Prostate gland (tissue), 2 donors: ENCODE measurements at regions not wholly inside any gene's neighbourhood (a gene's known extent, or its start where the extent isn't known, plus 50 kb on each side); places are given as distances from the start of the nearest gene placed in this dataset.

Experiments
- DNase-seq: peaks from one replicate; pipeline ENCODE4 v3.0.0-alpha.2; 2019; ENCODE audit warnings: low spot score
- H3K27ac ChIP-seq, 2 donors: fragments of 200-600 bp; sonication (generic); 2 replicates each; pipeline ENCODE4 v1.5.1; 2017 to 2019
- H3K27me3 ChIP-seq: fragments of 200-600 bp; sonication (generic); replicated peaks from 2 replicates; pipeline ENCODE4 v1.5.1; 2019; ENCODE audit not compliant: insufficient read depth
- H3K36me3 ChIP-seq, 2 donors: fragments of 200-600 bp; sonication (generic); 1 replicate in 1 of 2; 2 replicates in 1 of 2; pipeline versions ENCODE4 v1.5.1 to v1.8.1; 2017 to 2019
- H3K4me1 ChIP-seq: fragments of 200-600 bp; sonication (generic); replicated peaks from 2 replicates; pipeline ENCODE4 v1.5.1; 2019
- H3K4me3 ChIP-seq, 2 donors: fragments of 200-600 bp; sonication (generic); 2 replicates each; pipeline ENCODE4 v1.5.1; 2017 to 2019
- H3K9me3 ChIP-seq: fragments of 200-600 bp; sonication (generic); 2 replicates; pipeline ENCODE4 v1.5.1; 2017
- POLR2A ChIP-seq: fragments of 450-650 bp; IDR thresholded peaks from one replicate; pipeline ENCODE4 v1.6.1; 2016; ENCODE audit warnings: antibody characterized with exemption, mild to moderate bottlenecking
- POLR2AphosphoS5 ChIP-seq: sonication (generic); formaldehyde crosslinking; IDR thresholded peaks from one replicate; pipeline ENCODE4 v1.6.1; 2017; ENCODE audit warnings: antibody characterized with exemption
- WGBS: methylation state at CpG from one replicate; pipeline ENCODE4 v1.1.5; 2018; 5-methylcytosine and 5-hydroxymethylcytosine counted together
- intact Hi-C: fragments of 100-400 bp; cut with DNase I; formaldehyde crosslinking; loops from one replicate; pipeline ENCODE4 v1.14.2; 2022
- TF ChIP-seq, protein P1 (sequence below), 4 experiments: fragments of 200-600 bp in 2 of 4; fragments of 450-650 bp in 2 of 4; sonication (generic) in 2 of 4; IDR thresholded peaks; 1 replicate in 3 of 4; 2 replicates in 1 of 4; pipeline ENCODE4 v1.5.1; 2016 to 2019; ENCODE audit warnings: antibody characterized with exemption in 4 of 4, mild to moderate bottlenecking in 2 of 4, moderate library complexity in 2 of 4

DNA sequence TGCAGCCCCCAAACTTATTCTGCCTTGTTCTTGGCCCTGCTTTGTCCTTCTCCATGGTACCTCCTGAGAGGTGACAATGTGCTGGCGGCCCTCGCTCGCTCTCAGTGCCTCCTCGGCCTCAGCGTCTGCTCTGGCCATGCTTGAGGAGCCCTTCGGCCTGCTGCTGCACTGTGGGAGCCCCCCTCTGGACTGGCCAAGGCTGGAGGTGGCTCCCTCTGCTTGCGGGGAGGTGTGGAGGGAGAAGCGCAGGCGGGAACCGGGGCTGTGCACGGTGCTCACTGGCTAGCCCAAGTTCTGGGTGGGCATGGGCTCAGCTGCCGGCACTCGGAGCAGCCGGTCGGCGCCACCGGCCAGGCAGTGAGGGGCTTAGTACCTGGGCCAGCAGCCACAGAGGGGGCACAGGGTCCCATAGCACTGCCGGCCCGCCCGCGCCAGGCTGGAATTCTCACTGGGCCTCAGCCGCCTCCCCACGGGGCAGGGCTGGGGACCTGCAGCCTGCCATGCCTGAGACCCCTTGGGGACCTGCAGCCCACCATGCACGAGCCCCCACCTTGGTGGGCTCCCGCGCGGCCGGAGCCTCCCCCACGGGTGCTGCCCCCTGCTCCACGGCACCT, 55.9 kb upstream of the RALGAPA2 start:
- intact Hi-C loops: no loop called here
- whole genome bisulfite sequencing: 85% methylated on average over 23 of the region's 30 CpGs
- Histone ChIP-seq H3K9me3 (no peaks in the 10 kb centered on the region), H3K27ac (no peak overlapping the region), H3K27me3 (no peaks in the 10 kb centered on the region), H3K36me3 (no peaks in the 10 kb centered on the region), H3K4me1 (peaks cover 3% of the 10 kb centered on the region), H3K4me3 (no peak overlapping the region)
- no peak for DNase-seq
- TF ChIP-seq POLR2A (no peak), POLR2AphosphoS5 (no peak)
- TF ChIP-seq, protein P1, sequence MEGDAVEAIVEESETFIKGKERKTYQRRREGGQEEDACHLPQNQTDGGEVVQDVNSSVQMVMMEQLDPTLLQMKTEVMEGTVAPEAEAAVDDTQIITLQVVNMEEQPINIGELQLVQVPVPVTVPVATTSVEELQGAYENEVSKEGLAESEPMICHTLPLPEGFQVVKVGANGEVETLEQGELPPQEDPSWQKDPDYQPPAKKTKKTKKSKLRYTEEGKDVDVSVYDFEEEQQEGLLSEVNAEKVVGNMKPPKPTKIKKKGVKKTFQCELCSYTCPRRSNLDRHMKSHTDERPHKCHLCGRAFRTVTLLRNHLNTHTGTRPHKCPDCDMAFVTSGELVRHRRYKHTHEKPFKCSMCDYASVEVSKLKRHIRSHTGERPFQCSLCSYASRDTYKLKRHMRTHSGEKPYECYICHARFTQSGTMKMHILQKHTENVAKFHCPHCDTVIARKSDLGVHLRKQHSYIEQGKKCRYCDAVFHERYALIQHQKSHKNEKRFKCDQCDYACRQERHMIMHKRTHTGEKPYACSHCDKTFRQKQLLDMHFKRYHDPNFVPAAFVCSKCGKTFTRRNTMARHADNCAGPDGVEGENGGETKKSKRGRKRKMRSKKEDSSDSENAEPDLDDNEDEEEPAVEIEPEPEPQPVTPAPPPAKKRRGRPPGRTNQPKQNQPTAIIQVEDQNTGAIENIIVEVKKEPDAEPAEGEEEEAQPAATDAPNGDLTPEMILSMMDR (IDR thresholded peaks at IDR 0.05): no peak

DNA sequence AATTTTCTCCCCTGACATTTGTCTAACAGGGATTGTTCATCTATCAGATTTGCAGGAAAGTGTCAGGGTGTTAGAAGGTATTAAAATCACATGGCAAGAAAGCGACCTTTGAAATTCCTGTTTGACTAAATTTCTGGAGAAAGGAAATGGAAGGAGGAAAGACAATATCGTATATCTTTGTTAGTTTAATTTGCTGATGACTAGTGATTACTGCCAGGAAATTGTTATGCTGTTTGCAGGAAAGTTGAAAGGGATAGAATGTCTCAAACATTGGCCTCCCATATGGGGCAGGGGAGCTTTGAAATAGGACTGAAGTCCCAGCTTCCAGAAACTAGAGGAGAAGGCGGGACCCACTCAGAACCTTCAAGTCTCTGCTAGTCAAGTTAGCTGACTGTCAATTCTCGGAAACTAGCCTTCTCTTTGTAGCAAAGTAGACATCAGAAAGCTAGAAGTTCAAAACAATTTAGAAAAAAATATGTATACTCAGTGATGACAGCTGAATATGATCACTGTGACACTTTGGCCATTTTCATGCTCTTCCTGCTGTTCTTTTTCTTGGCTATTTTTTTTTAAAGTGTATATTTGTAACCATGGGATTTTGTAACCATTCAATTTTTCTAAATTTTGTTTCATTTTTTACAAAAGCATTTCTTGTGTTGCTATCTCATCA, 53.4 kb upstream of the RALGAPA2 start:
- 28% methylated on average over 4 of the region's 4 CpGs for WGBS
- TF ChIP-seq POLR2AphosphoS5: peak; percentile 48
- TF ChIP-seq, protein P1 (IDR thresholded peaks at IDR 0.05): no peak
- no peaks in the 10 kb centered on the region for H3K27me3 ChIP-seq
- no peaks in the 10 kb centered on the region for H3K9me3 ChIP-seq
- H3K36me3 ChIP-seq: no peaks in the 10 kb centered on the region
- DNase-seq: no peak
- H3K4me1 ChIP-seq: peaks cover 3% of the 10 kb centered on the region
- intact Hi-C loops: no loop called here
- peak overlapping the region in 1 of 2 donors; percentile 50 for H3K27ac ChIP-seq
- H3K4me3 ChIP-seq: no peak overlapping the region

DNA sequence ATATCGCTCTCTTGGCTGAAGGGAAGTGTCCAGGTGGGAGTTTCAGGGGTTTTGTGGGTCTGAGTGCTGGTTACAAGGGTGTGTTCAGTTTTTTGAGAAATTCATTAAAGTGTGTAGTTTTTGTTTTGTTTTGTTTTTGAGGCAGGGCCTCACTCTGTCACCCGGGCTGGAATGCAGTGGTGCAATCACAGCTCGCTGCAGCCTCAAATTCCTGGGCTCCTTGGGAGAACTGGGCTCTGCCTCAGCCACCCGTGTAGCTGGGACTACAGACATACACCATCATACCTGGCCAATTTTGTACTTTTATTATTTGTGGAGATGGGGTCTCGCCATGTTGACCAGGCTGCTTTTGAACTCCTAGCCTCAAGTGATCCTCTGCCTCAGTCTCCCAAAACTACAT, 51.2 kb upstream of the RALGAPA2 start:
- Histone ChIP-seq H3K9me3 (no peaks in the 10 kb centered on the region), H3K27ac (no peak overlapping the region), H3K4me1 (peaks cover 7% of the 10 kb centered on the region), H3K36me3 (no peaks in the 10 kb centered on the region), H3K27me3 (no peaks in the 10 kb centered on the region), H3K4me3 (no peak overlapping the region)
- intact Hi-C loops: no loop called here
- no peak for TF ChIP-seq POLR2A
- TF ChIP-seq, protein P1 (IDR thresholded peaks at IDR 0.05): no peak
- no peak for TF ChIP-seq POLR2AphosphoS5
- DNase-seq: no peak
- 85% methylated on average over 5 of the region's 5 CpGs for WGBS
